ENCODE measurements at regions not wholly inside any gene's neighbourhood (a gene's known extent, or its start where the extent isn't known, plus 50 kb on each side); places are given as distances from the start of the nearest gene placed in this dataset.

GRCh38 chr22:17318817-17319216, 50.4 kb upstream of the CECR2 start:
- no peak overlapping the region for H3K4me3 ChIP-seq
- no peak for TF ChIP-seq POLR2A (IDR thresholded peaks at IDR 0.05)
- no peak for TF ChIP-seq CTCF (IDR thresholded peaks at IDR 0.05)
- no peaks in the 10 kb centered on the region for H3K27me3 ChIP-seq
- DNase-seq: no peak
- no peaks in the 10 kb centered on the region for H3K4me1 ChIP-seq
- no peak overlapping the region for H3K27ac ChIP-seq
- no peaks in the 10 kb centered on the region for H3K9me3 ChIP-seq
- no peaks in the 10 kb centered on the region for H3K36me3 ChIP-seq

- H3K27ac ChIP-seq: no peak overlapping the region
- H3K36me3 ChIP-seq: no peaks in the 10 kb centered on the region
- no peak overlapping the region for H3K4me3 ChIP-seq
- no peaks in the 10 kb centered on the region for H3K9me3 ChIP-seq
- no peaks in the 10 kb centered on the region for H3K27me3 ChIP-seq
- H3K4me1 ChIP-seq: no peaks in the 10 kb centered on the region
- DNase-seq: no peak
- TF ChIP-seq POLR2A (IDR thresholded peaks at IDR 0.05) (no peak), CTCF (IDR thresholded peaks at IDR 0.05) (no peak)
Observed at GRCh38 chr22:17315310-17315709, 54.0 kb upstream of the CECR2 start.

GRCh38 chr22:17314487-17314886, 54.8 kb upstream of the CECR2 start:
- H3K9me3 ChIP-seq: no peaks in the 10 kb centered on the region
- no peaks in the 10 kb centered on the region for H3K4me1 ChIP-seq
- H3K4me3 ChIP-seq: no peak overlapping the region
- H3K36me3 ChIP-seq: no peaks in the 10 kb centered on the region
- no peak for DNase-seq
- H3K27ac ChIP-seq: no peak overlapping the region
- H3K27me3 ChIP-seq: no peaks in the 10 kb centered on the region
- TF ChIP-seq POLR2A (IDR thresholded peaks at IDR 0.05) (no peak), CTCF (IDR thresholded peaks at IDR 0.05) (no peak)

- no peak for DNase-seq
- Histone ChIP-seq H3K9me3 (no peaks in the 10 kb centered on the region), H3K36me3 (no peaks in the 10 kb centered on the region), H3K4me3 (no peak overlapping the region), H3K4me1 (no peaks in the 10 kb centered on the region), H3K27me3 (no peaks in the 10 kb centered on the region), H3K27ac (no peak overlapping the region)
- TF ChIP-seq CTCF (IDR thresholded peaks at IDR 0.05) (no peak), POLR2A (IDR thresholded peaks at IDR 0.05) (no peak)
Observed at GRCh38 chr22:17313626-17314025, 55.6 kb upstream of the CECR2 start.

GRCh38 chr22:17307566-17307965, 61.7 kb upstream of the CECR2 start:
- H3K4me3 ChIP-seq: no peak overlapping the region
- no peaks in the 10 kb centered on the region for H3K36me3 ChIP-seq
- no peak for DNase-seq
- no peak overlapping the region for H3K27ac ChIP-seq
- H3K4me1 ChIP-seq: peaks cover 0 to 7% (median 2%) of the 10 kb centered on the region in 4 donors
- no peaks in the 10 kb centered on the region for H3K9me3 ChIP-seq
- no peak for TF ChIP-seq CTCF (IDR thresholded peaks at IDR 0.05)
- TF ChIP-seq POLR2A (IDR thresholded peaks at IDR 0.05): no peak
- no peaks in the 10 kb centered on the region for H3K27me3 ChIP-seq

GRCh38 chr22:17305076-17305475, 64.2 kb upstream of the CECR2 start:
- TF ChIP-seq POLR2A (IDR thresholded peaks at IDR 0.05) (no peak), CTCF (IDR thresholded peaks at IDR 0.05) (no peak)

More at GRCh38 chr22:17305076-17305475, 64.2 kb upstream of the CECR2 start:
- Histone ChIP-seq H3K27ac (no peak overlapping the region), H3K4me3 (no peak overlapping the region), H3K9me3 (no peaks in the 10 kb centered on the region), H3K36me3 (no peaks in the 10 kb centered on the region), H3K4me1 (peaks cover 0 to 7% (median 2%) of the 10 kb centered on the region in 4 donors), H3K27me3 (no peaks in the 10 kb centered on the region)
- no peak for DNase-seq

Measured in Peyer's patch (tissue), 4 donors.